ENCODE measurements at regions not wholly inside any gene's neighbourhood (a gene's known extent, or its start where the extent isn't known, plus 50 kb on each side); places are given as distances from the start of the nearest gene placed in this dataset.

DNA sequence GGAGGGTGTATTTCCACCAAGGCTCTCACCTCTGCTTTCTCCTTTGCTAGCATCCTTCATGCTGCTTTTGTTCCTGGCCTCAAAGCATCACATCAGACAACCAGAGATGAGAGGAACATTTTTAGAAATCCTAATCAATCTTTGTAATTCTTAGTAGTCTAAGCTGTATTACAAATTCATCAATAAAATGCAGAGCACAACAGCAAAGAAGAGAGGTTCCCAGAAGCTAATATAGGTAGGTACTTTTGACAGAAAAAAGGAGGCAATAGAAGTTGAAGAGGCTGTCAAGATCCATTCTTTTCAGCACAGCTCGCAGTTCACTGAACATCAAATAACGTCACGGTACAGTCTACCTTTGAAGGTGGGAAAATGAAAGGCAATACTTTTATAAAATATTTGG, 265.2 kb upstream of the SYT1 start:
- DNase-seq (no peak), ATAC-seq (ENCODE audit: low read depth) (no peak)
- Histone ChIP-seq H2BK5ac (ENCODE audit: low read depth, low read length, poor library complexity, severe bottlenecking) (no peak overlapping the region), H4K20me1 (ENCODE audit: insufficient read depth, low read length) (no peaks in the 10 kb centered on the region), H3K36me3 (ENCODE audit: control insufficient read depth, insufficient read depth, low read length) (no peaks in the 10 kb centered on the region), H3K9ac (ENCODE audit: low read depth, low read length) (no peak overlapping the region), H3K27ac (ENCODE audit: insufficient read depth, low read length) (no peak overlapping the region), H2BK15ac (ENCODE audit: low read depth, low read length) (no peak overlapping the region), H3K9me1 (ENCODE audit: insufficient read depth, low read length) (no peaks in the 10 kb centered on the region), H3K4ac (ENCODE audit: low read depth, low read length) (no peak overlapping the region), H3K4me1 (ENCODE audit: control insufficient read depth, insufficient read depth, low read length) (no peaks in the 10 kb centered on the region), H3K4me2 (ENCODE audit: low read depth, low read length) (no peak overlapping the region), H2AK5ac (ENCODE audit: low read depth, low read length) (no peak overlapping the region), H3K18ac (ENCODE audit: low read depth, low read length) (no peak overlapping the region), H3K56ac (ENCODE audit: extremely low read depth, insufficient read depth, low read length) (no peak overlapping the region), H3K9me3 (ENCODE audit: control insufficient read depth, insufficient read depth, low read length) (no peaks in the 10 kb centered on the region), H2AK9ac (replicated peaks; ENCODE audit: low read depth, low read length, poor library complexity) (no peak overlapping the region), H3K14ac (replicated peaks; ENCODE audit: low read depth, low read length) (no peak overlapping the region), H4K5ac (ENCODE audit: low read depth, low read length) (no peak overlapping the region), H4K91ac (ENCODE audit: insufficient read depth, low read depth, low read length) (no peak overlapping the region), H2BK120ac (ENCODE audit: low read depth, low read length) (no peak overlapping the region), H3K79me1 (ENCODE audit: low read depth in 1 of 2, low read length in 2 of 2) (no peaks in the 10 kb centered on the region), H2AFZ (replicated peaks; ENCODE audit: low read length, poor library complexity) (no peak overlapping the region), H3K4me3 (ENCODE audit: insufficient read depth, low read depth, low read length) (no peak overlapping the region), H2BK20ac (ENCODE audit: low read depth, low read length) (no peak overlapping the region), H3K23ac (ENCODE audit: low read depth, low read length) (no peak overlapping the region), H3K27me3 (ENCODE audit: control insufficient read depth, insufficient read depth, low read length) (no peaks in the 10 kb centered on the region), H4K8ac (ENCODE audit: low read depth in 2 of 2, low read length in 2 of 2) (no peak overlapping the region)
- dilution Hi-C loops (cut with HindIII; ENCODE audit: low sequenced_read_pairs, unreplicated experiment), result no loop called here
- in situ Hi-C loops (cut with MboI; ENCODE audit: low sequenced_read_pairs), result no loop called here
- BruUV-seq (replicated peaks), result no TSS peak
- POLR2A ChIA-PET (ENCODE audit: unreplicated experiment), result no interaction called here
- TF ChIP-seq CHD1 (IDR thresholded peaks at IDR 0.05; ENCODE audit: low read depth, low read length), result no peak
- TF ChIP-seq RCOR1 (IDR thresholded peaks at IDR 0.05; ENCODE audit: insufficient replicate concordance, low read length), result no peak
- TF ChIP-seq BHLHE40 (IDR thresholded peaks at IDR 0.05; ENCODE audit: low read depth, low read length), result no peak
- CTCF ChIA-PET, result interaction anchor here (0.9 kb wide), 1 partner anchor 17 kb away, joined by 4 read pairs; no protein-coding TSS in a partner anchor
- WGBS, 2 experiments (ENCODE audit: extremely low coverage in 2 of 2, insufficient read length in 1 of 2), result no CpG with 5 or more reads among the region's 3 CpGs
- intact Hi-C loops (cut with micrococcal nuclease), result no loop called here
